OCI-LY7 (cell line): ENCODE measurements at regions not wholly inside any gene's neighbourhood (a gene's known extent, or its start where the extent isn't known, plus 50 kb on each side); places are given as distances from the start of the nearest gene placed in this dataset.

Experiments used
- BruUV-seq: library from RNA; stranded (reverse); fragments of 400-500 nt; replicated peaks from 2 replicates; lab custom pipeline; 2021; lab: Mats Ljungman, UMichigan
- CTCF ChIA-PET: fragments of 300-600 bp; sonication (Branson Sonifier 250); formaldehyde crosslinking; loops from one replicate; lab custom pipeline; 2022; ENCODE audit warnings: antibody characterized with exemption; ENCODE audit not compliant: unreplicated experiment; lab: Charles Lee
- POLR2A ChIA-PET: fragments of 300-600 bp; sonication (Branson Sonifier 250); formaldehyde crosslinking; loops from one replicate; lab custom pipeline; 2022; ENCODE audit warnings: antibody characterized with exemption; lab: Charles Lee
- DNase-seq: peaks from one replicate; pipeline ENCODE4 v3.0.0-alpha.2; 2015; ENCODE audit warnings: low spot score
- H2AFZ ChIP-seq: fragments of 200-600 bp; sonication (generic), shearing (Covaris generic); 2 replicates; pipeline ENCODE4 v1.6.1; 2014; ENCODE audit warnings: mild to moderate bottlenecking, antibody characterized with exemption, low read length, moderate library complexity
- H3K27ac ChIP-seq: fragments of 200-600 bp; sonication (generic); 2 replicates; pipeline ENCODE4 v1.5.1; 2014; ENCODE audit warnings: mixed run types, low read depth, mild to moderate bottlenecking, moderate library complexity, low read length, inconsistent platforms; ENCODE audit not compliant: poor library complexity, severe bottlenecking
- H3K36me3 ChIP-seq: fragments of 200-600 bp; sonication (generic); 2 replicates; pipeline ENCODE4 v1.6.1; 2014; ENCODE audit warnings: mild to moderate bottlenecking, antibody characterized with exemption, low read length, moderate library complexity, mixed read lengths; ENCODE audit not compliant: insufficient read depth
- H3K4me1 ChIP-seq: fragments of 200-600 bp; sonication (generic); 2 replicates; pipeline ENCODE4 v1.5.1; 2014; ENCODE audit warnings: mild to moderate bottlenecking, low read length; ENCODE audit not compliant: insufficient read depth, poor library complexity, severe bottlenecking
- H3K4me2 ChIP-seq: fragments of 200-600 bp; sonication (generic); 2 replicates; pipeline ENCODE4 v1.6.1; 2014; ENCODE audit warnings: mild to moderate bottlenecking, low read length
- H3K4me3 ChIP-seq: fragments of 200-600 bp; sonication (generic); 2 replicates; pipeline ENCODE4 v1.5.1; 2014; ENCODE audit warnings: mild to moderate bottlenecking, low read depth, low read length; ENCODE audit not compliant: poor library complexity, severe bottlenecking
- H3K79me2 ChIP-seq: fragments of 200-600 bp; sonication (generic); 2 replicates; pipeline ENCODE4 v1.6.1; 2016; ENCODE audit warnings: low read depth, mild to moderate bottlenecking, low read length, moderate library complexity, mixed read lengths; ENCODE audit not compliant: insufficient read depth
- H3K9me2 ChIP-seq: fragments of 200-600 bp; sonication (generic); 2 replicates; pipeline ENCODE4 v1.6.1; 2016; ENCODE audit warnings: mild to moderate bottlenecking, low read length, mixed read lengths; ENCODE audit not compliant: insufficient read depth
- H3K9me3 ChIP-seq: fragments of 200-600 bp; sonication (generic); 2 replicates; pipeline ENCODE4 v1.6.1; 2014; ENCODE audit warnings: mild to moderate bottlenecking, mixed run types, low read length, mixed read lengths
- H4K20me1 ChIP-seq: fragments of 200-600 bp; sonication (generic); 2 replicates; pipeline ENCODE4 v1.6.1; 2014; ENCODE audit warnings: mild to moderate bottlenecking, antibody characterized with exemption, low read length, moderate library complexity, mixed read lengths; ENCODE audit not compliant: insufficient read depth
- CTCF ChIP-seq: fragments of 200-600 bp; sonication (generic); conservative IDR thresholded peaks from 2 replicates; pipeline ENCODE4 v1.5.1; 2014; ENCODE audit warnings: mild to moderate bottlenecking, antibody characterized with exemption, low read length, moderate library complexity, mixed read lengths
- EZH2phosphoT487 ChIP-seq: fragments of 200-600 bp; sonication (generic); IDR thresholded peaks from 2 replicates; pipeline ENCODE4 v1.6.1; 2018; ENCODE audit warnings: low read depth, borderline replicate concordance, mild to moderate bottlenecking, mixed run types, antibody characterized with exemption, low read length, moderate library complexity, mixed read lengths
- intact Hi-C: fragments of 100-400 bp; cut with micrococcal nuclease; formaldehyde crosslinking; loops from one replicate; pipeline ENCODE4 v1.10.0; 2022; ENCODE audit not compliant: unreplicated experiment

GRCh38 chr19:27876489-27876888, 1336.5 kb downstream of the UQCRFS1 start:
- no TSS peak for BruUV-seq
- no peaks in the 10 kb centered on the region for H3K9me2 ChIP-seq
- ChIA-PET POLR2A (no interaction called here), CTCF (no interaction called here)
- H3K4me1 ChIP-seq, result no peaks in the 10 kb centered on the region
- no peak overlapping the region for H3K27ac ChIP-seq
- no peak for DNase-seq
- H3K79me2 ChIP-seq, result no peaks in the 10 kb centered on the region
- no peaks in the 10 kb centered on the region for H4K20me1 ChIP-seq
- no peaks in the 10 kb centered on the region for H3K36me3 ChIP-seq
- H3K4me3 ChIP-seq, result no peak overlapping the region
- H3K9me3 ChIP-seq, result no peaks in the 10 kb centered on the region
- H3K4me2 ChIP-seq, result no peak overlapping the region
- no peak overlapping the region for H2AFZ ChIP-seq
- intact Hi-C loops, result no loop called here
- TF ChIP-seq EZH2phosphoT487 (no peak), CTCF (no peak)

- no peaks in the 10 kb centered on the region for H3K4me1 ChIP-seq
- no peaks in the 10 kb centered on the region for H4K20me1 ChIP-seq
- H3K9me3 ChIP-seq, result no peaks in the 10 kb centered on the region
- BruUV-seq, result no TSS peak
- no peak for DNase-seq
- ChIA-PET CTCF (no interaction called here), POLR2A (no interaction called here)
- H3K36me3 ChIP-seq, result no peaks in the 10 kb centered on the region
- no peak overlapping the region for H2AFZ ChIP-seq
- no peaks in the 10 kb centered on the region; the same call in 1 of the 2 replicates for H3K9me2 ChIP-seq
- H3K4me3 ChIP-seq, result no peak overlapping the region
- TF ChIP-seq EZH2phosphoT487, result no peak
- no peak for TF ChIP-seq CTCF
- H3K79me2 ChIP-seq, result no peaks in the 10 kb centered on the region
- H3K27ac ChIP-seq, result no peak overlapping the region
- H3K4me2 ChIP-seq, result no peak overlapping the region
- intact Hi-C loops, result no loop called here
Observed at GRCh38 chr19:27872370-27872769, 1340.6 kb downstream of the UQCRFS1 start.

GRCh38 chr19:27870293-27870692, 1342.7 kb downstream of the UQCRFS1 start:
- H4K20me1 ChIP-seq, result no peaks in the 10 kb centered on the region
- BruUV-seq, result no TSS peak
- H3K4me1 ChIP-seq, result no peaks in the 10 kb centered on the region
- H3K27ac ChIP-seq, result no peak overlapping the region
- no peaks in the 10 kb centered on the region; the same call in 1 of the 2 replicates for H3K9me2 ChIP-seq
- H3K9me3 ChIP-seq, result no peaks in the 10 kb centered on the region
- intact Hi-C loops, result no loop called here
- no peak for DNase-seq
- H2AFZ ChIP-seq, result no peak overlapping the region
- POLR2A ChIA-PET, result no interaction called here
- no peaks in the 10 kb centered on the region for H3K36me3 ChIP-seq
- no peaks in the 10 kb centered on the region for H3K79me2 ChIP-seq
- CTCF ChIA-PET, result no interaction called here
- TF ChIP-seq CTCF (no peak), EZH2phosphoT487 (no peak)
- H3K4me3 ChIP-seq, result no peak overlapping the region
- no peak overlapping the region for H3K4me2 ChIP-seq
